WTC11 (cell line): ENCODE measurements at regions not wholly inside any gene's neighbourhood (a gene's known extent, or its start where the extent isn't known, plus 50 kb on each side); places are given as distances from the start of the nearest gene placed in this dataset.

ENCODE experiments used
- ATAC-seq: fragments of 200-7000 bp; cut with Tn5 transposase; 2 replicates; pipeline ENCODE4 v1.10.0; 2021; ENCODE audit warnings: mild to moderate bottlenecking, moderate library complexity
- CTCF ChIA-PET: fragments of 300-600 bp; sonication (Branson Sonifier 250); formaldehyde crosslinking; loops from one replicate; lab custom pipeline; 2021; ENCODE audit warnings: antibody characterized with exemption; lab: Charles Lee
- POLR2A ChIA-PET: fragments of 350-600 bp; sonication (Branson Sonifier 250); formaldehyde crosslinking; loops from one replicate; lab custom pipeline; 2021; ENCODE audit warnings: antibody characterized with exemption; lab: Charles Lee
- DNase-seq: peaks from one replicate; pipeline ENCODE4 v3.0.0; 2021; ENCODE audit warnings: low spot score
- H3K27ac Mint-ChIP-seq: 2 replicates; pipeline ENCODE4 v1.8.0; 2021; ENCODE audit warnings: mixed read lengths
- H3K27me3 Mint-ChIP-seq: 2 replicates; pipeline ENCODE4 v1.8.0; 2021; ENCODE audit warnings: low read depth, mild to moderate bottlenecking, moderate library complexity, mixed read lengths
- H3K36me3 Mint-ChIP-seq: 2 replicates; pipeline ENCODE4 v1.8.0; 2021; ENCODE audit warnings: mixed read lengths
- H3K4me1 Mint-ChIP-seq: 2 replicates; pipeline ENCODE4 v1.8.0; 2022; ENCODE audit warnings: mixed read lengths
- H3K4me3 Mint-ChIP-seq: 2 replicates; pipeline ENCODE4 v1.8.0; 2021; ENCODE audit warnings: mild to moderate bottlenecking, moderate library complexity, mixed read lengths
- H3K9me3 Mint-ChIP-seq: 2 replicates; pipeline ENCODE4 v1.8.0; 2021; ENCODE audit warnings: mixed read lengths
- GABPB1 ChIP-seq: sonication (generic); formaldehyde crosslinking; IDR thresholded peaks from 2 replicates; pipeline ENCODE4 v1.8.1; 2023; ENCODE audit warnings: mild to moderate bottlenecking, missing genetic modification reagents
- GTF2I ChIP-seq: fragments of 250-450 bp; sonication (Bioruptor Pico); conservative IDR thresholded peaks from 2 replicates; pipeline ENCODE4 v1.4.0; 2021; ENCODE audit warnings: mild to moderate bottlenecking
- KAT7 ChIP-seq: sonication (generic); formaldehyde crosslinking; IDR thresholded peaks from 2 replicates; pipeline ENCODE4 v1.8.1; 2023; ENCODE audit warnings: missing genetic modification reagents, mild to moderate bottlenecking, borderline replicate concordance
- MXD4 ChIP-seq: fragments of 250-450 bp; sonication (Bioruptor Pico); IDR thresholded peaks from 2 replicates; pipeline ENCODE4 v1.8.0; 2021; ENCODE audit warnings: mild to moderate bottlenecking, moderate library complexity, borderline replicate concordance
- OVOL2 ChIP-seq: fragments of 250-450 bp; sonication (Bioruptor Pico); IDR thresholded peaks from 2 replicates; pipeline ENCODE4 v1.9.0; 2021; ENCODE audit warnings: mild to moderate bottlenecking, borderline replicate concordance
- PRRX2 ChIP-seq: fragments of 250-450 bp; sonication (Bioruptor Pico); IDR thresholded peaks from 2 replicates; pipeline ENCODE4 v1.8.0; 2021; ENCODE audit warnings: mild to moderate bottlenecking
- RELA ChIP-seq: sonication (generic); formaldehyde crosslinking; IDR thresholded peaks from 2 replicates; pipeline ENCODE4 v1.8.1; 2022; ENCODE audit warnings: missing genetic modification reagents, mild to moderate bottlenecking, borderline replicate concordance
- SMAD4 ChIP-seq: sonication (generic); formaldehyde crosslinking; IDR thresholded peaks from 2 replicates; pipeline ENCODE4 v1.8.0; 2022; ENCODE audit warnings: mild to moderate bottlenecking, missing genetic modification reagents
- TEAD4 ChIP-seq: sonication (generic); formaldehyde crosslinking; IDR thresholded peaks from 2 replicates; pipeline ENCODE4 v1.8.0; 2022; ENCODE audit warnings: mild to moderate bottlenecking, missing genetic modification reagents
- ZBTB21 ChIP-seq: sonication (generic); formaldehyde crosslinking; IDR thresholded peaks from 2 replicates; pipeline ENCODE4 v1.8.1; 2023; ENCODE audit warnings: mild to moderate bottlenecking, missing genetic modification reagents, borderline replicate concordance
- ZNF219 ChIP-seq: sonication (generic); formaldehyde crosslinking; IDR thresholded peaks from 2 replicates; pipeline ENCODE4 v1.8.0; 2023; ENCODE audit warnings: missing genetic modification reagents, mild to moderate bottlenecking, borderline replicate concordance
- TF ChIP-seq, protein P1 (sequence below): fragments of 250-450 bp; sonication (Bioruptor Pico); IDR thresholded peaks from 2 replicates; pipeline ENCODE4 v2.1.2; 2022; ENCODE audit warnings: mild to moderate bottlenecking, moderate library complexity
- TF ChIP-seq, protein P2 (sequence below): sonication (generic); formaldehyde crosslinking; IDR thresholded peaks from 2 replicates; pipeline ENCODE4 v1.8.1; 2022; ENCODE audit warnings: mild to moderate bottlenecking, missing genetic modification reagents, moderate library complexity, borderline replicate concordance
- TF ChIP-seq, protein P3 (sequence below): sonication (generic); formaldehyde crosslinking; IDR thresholded peaks from 2 replicates; pipeline ENCODE4 v1.8.0; 2022; ENCODE audit warnings: mild to moderate bottlenecking, missing genetic modification reagents
- TF ChIP-seq, protein P4 (sequence below): sonication (generic); formaldehyde crosslinking; IDR thresholded peaks from 2 replicates; pipeline ENCODE4 v1.8.1; 2023; ENCODE audit warnings: mild to moderate bottlenecking, missing genetic modification reagents
- TF ChIP-seq, protein P5 (sequence below): sonication (generic); formaldehyde crosslinking; IDR thresholded peaks from 2 replicates; pipeline ENCODE4 v1.8.1; 2022; ENCODE audit warnings: mild to moderate bottlenecking, moderate library complexity, missing genetic modification reagents
- TF ChIP-seq, protein P6 (sequence below): fragments of 250-450 bp; sonication (Bioruptor Pico); IDR thresholded peaks from 2 replicates; pipeline ENCODE4 v1.8.0; 2021; ENCODE audit warnings: mild to moderate bottlenecking
- TF ChIP-seq, protein P7 (sequence below): sonication (generic); formaldehyde crosslinking; IDR thresholded peaks from 2 replicates; pipeline ENCODE4 v1.8.1; 2023; ENCODE audit warnings: mild to moderate bottlenecking, missing genetic modification reagents, borderline replicate concordance
- TF ChIP-seq, protein P8 (sequence below): sonication (generic); formaldehyde crosslinking; IDR thresholded peaks from 2 replicates; pipeline ENCODE4 v1.8.1; 2023; ENCODE audit warnings: mild to moderate bottlenecking, missing genetic modification reagents
- TF ChIP-seq, protein P9 (sequence below): sonication (generic); formaldehyde crosslinking; IDR thresholded peaks from 2 replicates; pipeline ENCODE4 v1.8.1; 2023; ENCODE audit warnings: mild to moderate bottlenecking, missing genetic modification reagents, moderate library complexity

DNA sequence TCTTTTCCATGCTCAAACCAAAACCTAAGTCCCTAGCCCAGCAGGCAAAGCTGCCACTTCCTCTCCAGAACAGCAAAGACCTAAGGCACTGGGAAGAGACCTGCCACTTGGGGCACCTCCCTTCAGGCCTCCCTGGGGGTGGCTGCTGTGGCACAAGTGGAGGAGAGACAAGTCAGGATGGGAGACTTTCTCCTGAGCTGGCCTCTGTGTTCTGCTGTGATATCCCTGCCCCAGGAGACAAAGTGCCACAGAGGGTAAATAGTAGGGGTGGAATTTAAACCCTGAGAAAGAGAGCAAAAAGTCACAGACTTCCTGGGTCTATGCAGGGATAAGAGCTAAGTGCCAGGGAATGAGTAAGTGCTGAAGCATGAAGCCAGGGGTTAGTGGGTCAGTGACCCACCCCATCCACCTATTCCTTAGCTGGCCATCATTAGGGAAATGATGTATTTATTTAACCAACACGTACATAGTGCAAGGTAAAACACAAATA, 84.2 kb downstream of the MRPL14 start:
- no peak overlapping the region for H3K4me3 Mint-ChIP-seq
- no peaks in the 10 kb centered on the region for H3K36me3 Mint-ChIP-seq
- no peak for TF ChIP-seq GABPB1 (CRISPR knock-in tag)
- TF ChIP-seq, protein P1, sequence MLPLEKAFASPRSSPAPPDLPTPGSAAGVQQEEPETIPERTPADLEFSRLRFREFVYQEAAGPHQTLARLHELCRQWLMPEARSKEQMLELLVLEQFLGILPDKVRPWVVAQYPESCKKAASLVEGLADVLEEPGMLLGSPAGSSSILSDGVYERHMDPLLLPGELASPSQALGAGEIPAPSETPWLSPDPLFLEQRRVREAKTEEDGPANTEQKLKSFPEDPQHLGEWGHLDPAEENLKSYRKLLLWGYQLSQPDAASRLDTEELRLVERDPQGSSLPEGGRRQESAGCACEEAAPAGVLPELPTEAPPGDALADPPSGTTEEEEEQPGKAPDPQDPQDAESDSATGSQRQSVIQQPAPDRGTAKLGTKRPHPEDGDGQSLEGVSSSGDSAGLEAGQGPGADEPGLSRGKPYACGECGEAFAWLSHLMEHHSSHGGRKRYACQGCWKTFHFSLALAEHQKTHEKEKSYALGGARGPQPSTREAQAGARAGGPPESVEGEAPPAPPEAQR (CRISPR knock-in tag) = no peak
- no peak for TF ChIP-seq ZBTB21 (CRISPR knock-in tag)
- TF ChIP-seq, protein P2, sequence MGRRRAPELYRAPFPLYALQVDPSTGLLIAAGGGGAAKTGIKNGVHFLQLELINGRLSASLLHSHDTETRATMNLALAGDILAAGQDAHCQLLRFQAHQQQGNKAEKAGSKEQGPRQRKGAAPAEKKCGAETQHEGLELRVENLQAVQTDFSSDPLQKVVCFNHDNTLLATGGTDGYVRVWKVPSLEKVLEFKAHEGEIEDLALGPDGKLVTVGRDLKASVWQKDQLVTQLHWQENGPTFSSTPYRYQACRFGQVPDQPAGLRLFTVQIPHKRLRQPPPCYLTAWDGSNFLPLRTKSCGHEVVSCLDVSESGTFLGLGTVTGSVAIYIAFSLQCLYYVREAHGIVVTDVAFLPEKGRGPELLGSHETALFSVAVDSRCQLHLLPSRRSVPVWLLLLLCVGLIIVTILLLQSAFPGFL (CRISPR knock-in tag) = no peak
- no peak for TF ChIP-seq GTF2I
- TF ChIP-seq, protein P3, sequence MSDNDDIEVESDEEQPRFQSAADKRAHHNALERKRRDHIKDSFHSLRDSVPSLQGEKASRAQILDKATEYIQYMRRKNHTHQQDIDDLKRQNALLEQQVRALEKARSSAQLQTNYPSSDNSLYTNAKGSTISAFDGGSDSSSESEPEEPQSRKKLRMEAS (CRISPR knock-in tag) = no peak
- no peak for TF ChIP-seq OVOL2 (CRISPR knock-in tag)
- no peak for TF ChIP-seq PRRX2
- no peak for TF ChIP-seq TEAD4 (CRISPR knock-in tag)
- TF ChIP-seq, protein P4, sequence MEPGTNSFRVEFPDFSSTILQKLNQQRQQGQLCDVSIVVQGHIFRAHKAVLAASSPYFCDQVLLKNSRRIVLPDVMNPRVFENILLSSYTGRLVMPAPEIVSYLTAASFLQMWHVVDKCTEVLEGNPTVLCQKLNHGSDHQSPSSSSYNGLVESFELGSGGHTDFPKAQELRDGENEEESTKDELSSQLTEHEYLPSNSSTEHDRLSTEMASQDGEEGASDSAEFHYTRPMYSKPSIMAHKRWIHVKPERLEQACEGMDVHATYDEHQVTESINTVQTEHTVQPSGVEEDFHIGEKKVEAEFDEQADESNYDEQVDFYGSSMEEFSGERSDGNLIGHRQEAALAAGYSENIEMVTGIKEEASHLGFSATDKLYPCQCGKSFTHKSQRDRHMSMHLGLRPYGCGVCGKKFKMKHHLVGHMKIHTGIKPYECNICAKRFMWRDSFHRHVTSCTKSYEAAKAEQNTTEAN (CRISPR knock-in tag) = no peak
- TF ChIP-seq, protein P5, sequence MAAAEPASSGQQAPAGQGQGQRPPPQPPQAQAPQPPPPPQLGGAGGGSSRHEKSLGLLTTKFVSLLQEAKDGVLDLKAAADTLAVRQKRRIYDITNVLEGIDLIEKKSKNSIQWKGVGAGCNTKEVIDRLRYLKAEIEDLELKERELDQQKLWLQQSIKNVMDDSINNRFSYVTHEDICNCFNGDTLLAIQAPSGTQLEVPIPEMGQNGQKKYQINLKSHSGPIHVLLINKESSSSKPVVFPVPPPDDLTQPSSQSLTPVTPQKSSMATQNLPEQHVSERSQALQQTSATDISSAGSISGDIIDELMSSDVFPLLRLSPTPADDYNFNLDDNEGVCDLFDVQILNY = no peak
- TF ChIP-seq, protein P6, sequence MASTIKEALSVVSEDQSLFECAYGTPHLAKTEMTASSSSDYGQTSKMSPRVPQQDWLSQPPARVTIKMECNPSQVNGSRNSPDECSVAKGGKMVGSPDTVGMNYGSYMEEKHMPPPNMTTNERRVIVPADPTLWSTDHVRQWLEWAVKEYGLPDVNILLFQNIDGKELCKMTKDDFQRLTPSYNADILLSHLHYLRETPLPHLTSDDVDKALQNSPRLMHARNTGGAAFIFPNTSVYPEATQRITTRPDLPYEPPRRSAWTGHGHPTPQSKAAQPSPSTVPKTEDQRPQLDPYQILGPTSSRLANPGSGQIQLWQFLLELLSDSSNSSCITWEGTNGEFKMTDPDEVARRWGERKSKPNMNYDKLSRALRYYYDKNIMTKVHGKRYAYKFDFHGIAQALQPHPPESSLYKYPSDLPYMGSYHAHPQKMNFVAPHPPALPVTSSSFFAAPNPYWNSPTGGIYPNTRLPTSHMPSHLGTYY (CRISPR knock-in tag) = no peak
- TF ChIP-seq KAT7 (CRISPR knock-in tag) = no peak
- TF ChIP-seq RELA (CRISPR knock-in tag) = no peak
- H3K27me3 Mint-ChIP-seq = no peaks in the 10 kb centered on the region
- ATAC-seq (no peak), DNase-seq (no peak)
- no peaks in the 10 kb centered on the region for H3K9me3 Mint-ChIP-seq
- ChIA-PET POLR2A (interaction anchor here (0.8 kb wide), 1 partner anchor 272 kb away, joined by 3 read pairs; the partner anchor contains the start of gene VEGFA), CTCF (interaction anchor here (0.8 to 2.1 kb wide), 6 partner anchors 20 to 376 kb away, joined by 3 to 19 read pairs (median 5); partner anchors contain the start of gene VEGFA)
- H3K27ac Mint-ChIP-seq = peak overlapping the region; percentile 30
- H3K4me1 Mint-ChIP-seq = peaks cover 37% of the 10 kb centered on the region

DNA sequence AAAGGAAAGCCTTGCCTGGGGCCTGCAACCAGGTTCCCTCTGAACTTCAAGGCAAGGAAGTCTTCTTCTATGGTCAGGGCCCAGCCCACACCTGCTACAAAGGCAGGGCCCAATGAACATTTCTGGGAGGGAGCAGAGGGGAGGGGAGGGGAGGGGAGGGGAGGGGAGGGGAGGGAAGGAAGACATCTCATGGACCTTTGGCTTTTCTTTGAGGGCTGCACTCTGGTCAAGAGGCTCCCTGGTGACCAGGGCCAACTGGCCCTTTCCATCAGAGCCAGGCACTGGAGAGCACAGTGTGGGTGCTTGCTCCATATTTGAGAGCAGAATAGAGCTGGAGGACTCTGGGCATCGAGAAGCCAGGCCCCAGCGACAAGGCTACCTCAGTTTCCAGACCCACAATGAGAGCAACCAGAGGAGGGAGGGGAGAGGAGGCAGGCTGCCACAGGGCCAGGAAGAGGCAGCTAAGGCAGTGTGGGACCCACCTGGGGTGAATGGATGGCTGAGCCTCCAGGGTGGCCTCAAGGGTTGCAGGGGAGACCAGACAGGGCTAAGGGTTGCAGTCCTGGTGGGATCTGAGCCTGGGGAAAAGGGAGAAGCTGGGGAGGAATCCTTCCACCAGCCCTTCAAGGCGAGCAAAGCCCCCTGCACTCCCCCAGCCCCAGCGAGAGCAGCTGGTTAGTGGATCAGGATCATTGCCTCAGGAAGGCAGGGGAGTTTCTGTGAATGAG, 84.8 kb downstream of the MRPL14 start:
- H3K27ac Mint-ChIP-seq = no peak overlapping the region
- no peaks in the 10 kb centered on the region for H3K36me3 Mint-ChIP-seq
- H3K4me1 Mint-ChIP-seq = peaks cover 37% of the 10 kb centered on the region
- no peak for ATAC-seq
- H3K9me3 Mint-ChIP-seq = no peaks in the 10 kb centered on the region
- DNase-seq = no peak
- ChIA-PET CTCF (interaction anchor here (0.9 to 2.1 kb wide), 6 partner anchors 20 to 272 kb away, joined by 4 to 19 read pairs (median 7); partner anchors contain the start of gene VEGFA), POLR2A (interaction anchor here (1.0 kb wide), 1 partner anchor 34 kb away, joined by 3 read pairs; no protein-coding TSS in a partner anchor)
- H3K4me3 Mint-ChIP-seq = no peak overlapping the region
- H3K27me3 Mint-ChIP-seq = no peaks in the 10 kb centered on the region
- TF ChIP-seq SMAD4 (CRISPR knock-in tag) = no peak
- TF ChIP-seq, protein P7, sequence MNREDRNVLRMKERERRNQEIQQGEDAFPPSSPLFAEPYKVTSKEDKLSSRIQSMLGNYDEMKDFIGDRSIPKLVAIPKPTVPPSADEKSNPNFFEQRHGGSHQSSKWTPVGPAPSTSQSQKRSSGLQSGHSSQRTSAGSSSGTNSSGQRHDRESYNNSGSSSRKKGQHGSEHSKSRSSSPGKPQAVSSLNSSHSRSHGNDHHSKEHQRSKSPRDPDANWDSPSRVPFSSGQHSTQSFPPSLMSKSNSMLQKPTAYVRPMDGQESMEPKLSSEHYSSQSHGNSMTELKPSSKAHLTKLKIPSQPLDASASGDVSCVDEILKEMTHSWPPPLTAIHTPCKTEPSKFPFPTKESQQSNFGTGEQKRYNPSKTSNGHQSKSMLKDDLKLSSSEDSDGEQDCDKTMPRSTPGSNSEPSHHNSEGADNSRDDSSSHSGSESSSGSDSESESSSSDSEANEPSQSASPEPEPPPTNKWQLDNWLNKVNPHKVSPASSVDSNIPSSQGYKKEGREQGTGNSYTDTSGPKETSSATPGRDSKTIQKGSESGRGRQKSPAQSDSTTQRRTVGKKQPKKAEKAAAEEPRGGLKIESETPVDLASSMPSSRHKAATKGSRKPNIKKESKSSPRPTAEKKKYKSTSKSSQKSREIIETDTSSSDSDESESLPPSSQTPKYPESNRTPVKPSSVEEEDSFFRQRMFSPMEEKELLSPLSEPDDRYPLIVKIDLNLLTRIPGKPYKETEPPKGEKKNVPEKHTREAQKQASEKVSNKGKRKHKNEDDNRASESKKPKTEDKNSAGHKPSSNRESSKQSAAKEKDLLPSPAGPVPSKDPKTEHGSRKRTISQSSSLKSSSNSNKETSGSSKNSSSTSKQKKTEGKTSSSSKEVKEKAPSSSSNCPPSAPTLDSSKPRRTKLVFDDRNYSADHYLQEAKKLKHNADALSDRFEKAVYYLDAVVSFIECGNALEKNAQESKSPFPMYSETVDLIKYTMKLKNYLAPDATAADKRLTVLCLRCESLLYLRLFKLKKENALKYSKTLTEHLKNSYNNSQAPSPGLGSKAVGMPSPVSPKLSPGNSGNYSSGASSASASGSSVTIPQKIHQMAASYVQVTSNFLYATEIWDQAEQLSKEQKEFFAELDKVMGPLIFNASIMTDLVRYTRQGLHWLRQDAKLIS (CRISPR knock-in tag) = no peak
- TF ChIP-seq ZNF219 (CRISPR knock-in tag) = no peak
- no peak for TF ChIP-seq MXD4 (CRISPR knock-in tag)
- TF ChIP-seq, protein P8, sequence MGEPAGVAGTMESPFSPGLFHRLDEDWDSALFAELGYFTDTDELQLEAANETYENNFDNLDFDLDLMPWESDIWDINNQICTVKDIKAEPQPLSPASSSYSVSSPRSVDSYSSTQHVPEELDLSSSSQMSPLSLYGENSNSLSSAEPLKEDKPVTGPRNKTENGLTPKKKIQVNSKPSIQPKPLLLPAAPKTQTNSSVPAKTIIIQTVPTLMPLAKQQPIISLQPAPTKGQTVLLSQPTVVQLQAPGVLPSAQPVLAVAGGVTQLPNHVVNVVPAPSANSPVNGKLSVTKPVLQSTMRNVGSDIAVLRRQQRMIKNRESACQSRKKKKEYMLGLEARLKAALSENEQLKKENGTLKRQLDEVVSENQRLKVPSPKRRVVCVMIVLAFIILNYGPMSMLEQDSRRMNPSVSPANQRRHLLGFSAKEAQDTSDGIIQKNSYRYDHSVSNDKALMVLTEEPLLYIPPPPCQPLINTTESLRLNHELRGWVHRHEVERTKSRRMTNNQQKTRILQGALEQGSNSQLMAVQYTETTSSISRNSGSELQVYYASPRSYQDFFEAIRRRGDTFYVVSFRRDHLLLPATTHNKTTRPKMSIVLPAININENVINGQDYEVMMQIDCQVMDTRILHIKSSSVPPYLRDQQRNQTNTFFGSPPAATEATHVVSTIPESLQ = no peak
- TF ChIP-seq, protein P9, sequence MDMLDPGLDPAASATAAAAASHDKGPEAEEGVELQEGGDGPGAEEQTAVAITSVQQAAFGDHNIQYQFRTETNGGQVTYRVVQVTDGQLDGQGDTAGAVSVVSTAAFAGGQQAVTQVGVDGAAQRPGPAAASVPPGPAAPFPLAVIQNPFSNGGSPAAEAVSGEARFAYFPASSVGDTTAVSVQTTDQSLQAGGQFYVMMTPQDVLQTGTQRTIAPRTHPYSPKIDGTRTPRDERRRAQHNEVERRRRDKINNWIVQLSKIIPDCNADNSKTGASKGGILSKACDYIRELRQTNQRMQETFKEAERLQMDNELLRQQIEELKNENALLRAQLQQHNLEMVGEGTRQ = no peak
